Mucosa of rectum (tissue), 2 donors: ENCODE measurements at regions not wholly inside any gene's neighbourhood (a gene's known extent, or its start where the extent isn't known, plus 50 kb on each side); places are given as distances from the start of the nearest gene placed in this dataset.
"Not testable (repeated sequence)": the region's sequence is repeated elsewhere in the genome, so short reads cannot be mapped to it uniquely, and the experiment has no call there.

Experiments
- H3K27ac ChIP-seq, 2 donors: one replicate each; pipeline ENCODE4 v1.7.0; 2013; ENCODE audit warnings: inconsistent platforms in 2 of 2, low read depth in 2 of 2, low read length in 2 of 2
- H3K27me3 ChIP-seq, 2 donors: one replicate each; pipeline ENCODE4 v1.7.0; 2013; ENCODE audit warnings: low read length in 2 of 2; ENCODE audit not compliant: control insufficient read depth in 2 of 2, insufficient read depth in 2 of 2
- H3K36me3 ChIP-seq, 2 donors: one replicate each; pipeline ENCODE4 v1.7.0; 2013; ENCODE audit warnings: low read length in 2 of 2; ENCODE audit not compliant: control insufficient read depth in 2 of 2, insufficient read depth in 2 of 2
- H3K4me1 ChIP-seq, 2 donors: one replicate each; pipeline ENCODE4 v1.7.0; 2013; ENCODE audit warnings: low read length in 2 of 2, mild to moderate bottlenecking in 1 of 2; ENCODE audit not compliant: control insufficient read depth in 2 of 2, insufficient read depth in 2 of 2
- H3K4me3 ChIP-seq, 2 donors: one replicate each; pipeline ENCODE4 v1.7.0; 2013; ENCODE audit warnings: low read length in 2 of 2
- H3K9ac ChIP-seq, 2 donors: one replicate each; pipeline ENCODE4 v1.7.0; 2013; ENCODE audit warnings: low read length in 2 of 2, low read depth in 1 of 2, mild to moderate bottlenecking in 1 of 2
- H3K9me3 ChIP-seq, 2 donors: one replicate each; pipeline ENCODE4 v1.7.0; 2013; ENCODE audit warnings: low read length in 2 of 2; ENCODE audit not compliant: control insufficient read depth in 2 of 2
- donor health status: healthy.
- donor health status: Normal muscosa, but diverticular disease.

DNA sequence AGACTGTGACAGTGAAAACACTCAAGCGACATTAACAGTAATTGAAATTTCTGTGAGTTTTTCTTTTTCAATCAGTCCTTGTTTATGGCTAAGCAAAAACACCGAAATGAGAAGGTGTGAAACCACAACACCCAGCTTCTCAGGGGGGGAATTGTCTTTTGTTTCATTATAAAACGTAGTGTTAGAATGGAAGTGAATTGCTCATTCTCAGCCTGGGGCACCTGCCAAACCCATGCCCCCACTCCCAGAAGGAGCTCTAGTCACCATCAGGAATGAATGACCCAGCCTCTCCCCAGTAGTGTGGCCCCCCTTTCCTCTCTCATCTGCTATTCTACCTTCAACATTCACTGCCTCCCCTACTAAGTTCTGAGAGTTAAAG lies 185.8 kb upstream of the CFAP20DC start:
- no peak overlapping the region for H3K4me3 ChIP-seq
- no peaks in the 10 kb centered on the region for H3K9me3 ChIP-seq
- no peak overlapping the region for H3K9ac ChIP-seq
- no peak overlapping the region for H3K27ac ChIP-seq
- H3K36me3 ChIP-seq = no peaks in the 10 kb centered on the region
- no peaks in the 10 kb centered on the region for H3K4me1 ChIP-seq
- no peaks in the 10 kb centered on the region for H3K27me3 ChIP-seq

DNA sequence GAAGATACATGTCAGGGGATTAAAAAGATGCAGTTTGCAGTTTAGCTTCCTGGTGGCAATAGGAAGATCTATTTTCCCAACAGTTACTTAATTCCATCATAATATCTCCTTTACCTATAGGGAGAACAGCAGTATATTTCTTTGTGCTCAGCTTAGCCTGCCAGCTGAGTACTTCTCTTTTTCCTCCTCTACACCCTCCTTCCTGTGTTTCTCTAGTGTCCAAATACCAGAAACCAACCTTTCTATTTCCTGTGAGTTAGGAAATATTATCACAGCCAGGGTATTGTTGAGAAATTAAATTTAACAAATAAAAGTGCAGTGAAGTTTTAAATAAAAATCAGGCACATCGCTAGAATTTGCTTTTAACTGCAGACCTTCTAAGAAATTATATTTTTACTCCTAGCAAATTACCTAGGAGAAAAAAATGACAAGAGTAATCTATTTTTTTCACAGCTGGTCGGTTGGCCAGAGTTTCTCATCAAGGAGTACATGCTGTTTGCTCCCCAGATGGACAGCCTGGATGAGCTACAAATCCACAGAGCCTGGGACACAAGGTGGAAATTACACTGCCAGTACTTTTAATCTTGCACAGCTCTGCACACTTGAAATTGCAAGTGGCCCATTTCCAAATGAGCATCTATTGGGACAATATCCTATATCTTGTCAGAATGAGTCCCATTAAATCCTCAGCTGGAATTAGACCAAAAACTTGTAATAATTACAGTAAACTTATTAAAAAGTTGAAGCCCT lies 185.2 kb upstream of the CFAP20DC start:
- no peak overlapping the region for H3K27ac ChIP-seq
- no peak overlapping the region for H3K9ac ChIP-seq
- H3K4me1 ChIP-seq = no peaks in the 10 kb centered on the region
- no peak overlapping the region for H3K4me3 ChIP-seq
- H3K9me3 ChIP-seq = no peaks in the 10 kb centered on the region
- H3K27me3 ChIP-seq = no peaks in the 10 kb centered on the region
- no peaks in the 10 kb centered on the region for H3K36me3 ChIP-seq

DNA sequence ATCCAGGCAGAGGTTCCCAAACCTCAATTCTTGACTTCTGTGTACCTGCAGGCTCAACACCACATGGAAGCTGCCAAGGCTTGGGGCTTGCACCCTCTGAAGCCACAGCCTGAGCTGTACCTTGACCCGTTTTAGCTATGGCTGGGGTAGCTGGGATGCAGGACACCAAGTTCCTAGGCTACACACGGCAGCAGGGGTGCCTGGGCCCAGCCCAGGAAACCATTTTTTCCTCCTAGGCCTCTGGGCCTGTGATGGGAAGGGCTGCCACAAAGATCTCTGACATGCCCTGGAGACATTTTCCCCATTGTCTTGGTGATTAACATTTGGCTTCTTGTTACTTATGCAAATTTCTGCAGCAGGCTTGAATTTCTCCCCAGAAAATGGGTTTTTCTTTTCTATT lies 180.6 kb upstream of the CFAP20DC start:
- H3K9me3 ChIP-seq, H3K4me3 ChIP-seq, H3K4me1 ChIP-seq, H3K9ac ChIP-seq, H3K27ac ChIP-seq, H3K27me3 ChIP-seq, H3K36me3 ChIP-seq: not testable (repeated sequence)

GRCh38 chr3:59213860-59214259 lies 164.0 kb upstream of the CFAP20DC start:
- H3K4me1 ChIP-seq = no peaks in the 10 kb centered on the region
- no peaks in the 10 kb centered on the region for H3K9me3 ChIP-seq
- H3K27me3 ChIP-seq = no peaks in the 10 kb centered on the region
- H3K9ac ChIP-seq = no peak overlapping the region
- H3K4me3 ChIP-seq = no peak overlapping the region
- H3K27ac ChIP-seq = no peak overlapping the region
- H3K36me3 ChIP-seq = no peaks in the 10 kb centered on the region

GRCh38 chr3:59212128-59212779 lies 162.4 kb upstream of the CFAP20DC start:
- Histone ChIP-seq H3K27ac (no peak overlapping the region), H3K36me3 (no peaks in the 10 kb centered on the region), H3K9me3 (no peaks in the 10 kb centered on the region), H3K27me3 (no peaks in the 10 kb centered on the region), H3K9ac (no peak overlapping the region), H3K4me1 (no peaks in the 10 kb centered on the region), H3K4me3 (no peak overlapping the region)

DNA sequence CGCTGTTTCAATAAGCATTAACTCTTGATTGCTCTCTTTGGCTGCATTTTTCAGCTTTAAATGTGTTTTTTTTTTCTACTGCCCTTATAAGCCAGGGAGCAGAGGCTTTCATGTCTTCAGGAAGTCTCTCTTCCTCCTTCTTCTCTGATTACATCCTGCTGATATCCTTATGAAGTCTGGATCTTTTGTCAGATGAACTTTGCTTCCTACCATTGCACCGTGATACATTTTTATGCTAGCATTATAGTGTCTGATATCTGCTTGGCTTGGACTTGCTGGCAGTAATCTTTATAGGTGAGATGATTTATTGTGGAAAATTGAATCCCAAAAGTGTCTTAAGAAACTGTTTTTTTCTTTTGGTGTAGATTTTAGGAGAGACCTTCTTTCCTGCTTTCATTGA lies 160.4 kb upstream of the CFAP20DC start:
- Histone ChIP-seq H3K27ac (no peak overlapping the region), H3K36me3 (no peaks in the 10 kb centered on the region), H3K4me3 (no peak overlapping the region), H3K9me3 (no peaks in the 10 kb centered on the region), H3K9ac (no peak overlapping the region), H3K4me1 (no peaks in the 10 kb centered on the region), H3K27me3 (no peaks in the 10 kb centered on the region)

DNA sequence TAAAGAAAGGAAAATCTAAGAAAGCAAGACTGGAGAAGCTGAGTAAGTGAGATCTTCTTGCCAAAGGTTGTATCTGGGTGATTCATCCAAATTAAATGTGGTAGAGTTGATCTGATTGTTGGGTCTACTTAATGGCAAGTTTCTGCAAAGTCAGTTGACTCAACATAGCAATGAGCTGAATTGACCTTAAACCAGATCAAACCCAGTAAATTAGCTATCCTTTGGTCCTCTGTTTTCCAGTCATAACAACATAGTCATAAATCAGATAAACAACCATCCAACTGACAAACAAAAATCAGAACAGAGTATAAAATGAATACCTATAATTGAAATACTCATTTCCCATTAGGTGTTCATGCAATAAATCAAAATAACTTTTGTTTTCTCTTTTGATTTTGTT lies 142.6 kb upstream of the CFAP20DC start:
- no peaks in the 10 kb centered on the region for H3K9me3 ChIP-seq
- H3K4me3 ChIP-seq = no peak overlapping the region
- no peaks in the 10 kb centered on the region for H3K36me3 ChIP-seq
- no peak overlapping the region for H3K9ac ChIP-seq
- H3K4me1 ChIP-seq = peaks cover 0 to 3% of the 10 kb centered on the region in 2 donors
- H3K27ac ChIP-seq = no peak overlapping the region
- H3K27me3 ChIP-seq = no peaks in the 10 kb centered on the region

GRCh38 chr3:59191651-59192050 lies 141.8 kb upstream of the CFAP20DC start:
- H3K27ac ChIP-seq = no peak overlapping the region

DNA sequence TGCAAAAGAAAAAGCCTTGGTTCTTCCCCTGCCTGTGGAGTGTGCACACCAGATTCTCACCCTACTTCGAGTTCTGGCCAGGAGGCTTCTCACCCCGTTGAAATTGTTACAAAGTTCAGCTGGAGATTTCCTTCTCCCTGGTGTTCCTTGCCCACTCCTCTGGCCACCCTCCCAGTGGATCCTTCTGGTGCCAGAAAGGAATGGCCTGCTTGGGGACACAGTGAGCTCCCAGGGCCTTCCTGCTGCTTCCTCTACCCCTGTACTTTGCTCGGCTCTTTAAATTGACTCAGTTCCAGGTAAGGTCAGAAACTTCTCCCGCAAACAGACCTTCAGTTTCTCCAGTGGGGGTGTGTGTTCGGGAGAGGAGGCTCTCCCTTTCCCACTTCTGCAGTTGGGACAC lies 140.1 kb upstream of the CFAP20DC start:
- Histone ChIP-seq H3K4me1 (peaks cover 0 to 3% of the 10 kb centered on the region in 2 donors), H3K9me3 (no peaks in the 10 kb centered on the region), H3K9ac (no peak overlapping the region), H3K27me3 (no peaks in the 10 kb centered on the region), H3K27ac (no peak overlapping the region), H3K4me3 (no peak overlapping the region), H3K36me3 (no peaks in the 10 kb centered on the region)

More at GRCh38 chr3:59191651-59192050, 141.8 kb upstream of the CFAP20DC start:
- H3K9ac ChIP-seq = no peak overlapping the region
- no peak overlapping the region for H3K4me3 ChIP-seq
- H3K36me3 ChIP-seq = no peaks in the 10 kb centered on the region
- H3K9me3 ChIP-seq = no peaks in the 10 kb centered on the region
- peaks cover 0 to 3% of the 10 kb centered on the region in 2 donors for H3K4me1 ChIP-seq
- no peaks in the 10 kb centered on the region for H3K27me3 ChIP-seq

GRCh38 chr3:59189526-59189925 lies 139.7 kb upstream of the CFAP20DC start:
- Histone ChIP-seq H3K9me3 (no peaks in the 10 kb centered on the region), H3K36me3 (no peaks in the 10 kb centered on the region), H3K9ac (no peak overlapping the region), H3K4me3 (no peak overlapping the region), H3K4me1 (peaks cover 0 to 3% of the 10 kb centered on the region in 2 donors), H3K27me3 (no peaks in the 10 kb centered on the region), H3K27ac (no peak overlapping the region)
